ENCODE measurements at regions not wholly inside any gene's neighbourhood (a gene's known extent, or its start where the extent isn't known, plus 50 kb on each side); places are given as distances from the start of the nearest gene placed in this dataset.

GRCh38 chr2:180159921-180160320 is 152.8 kb upstream of the CWC22 start:
- Histone ChIP-seq H3K4me1 (no peaks in the 10 kb centered on the region), H3K4me3 (no peak overlapping the region), H3K36me3 (no peaks in the 10 kb centered on the region), H3K27me3 (no peaks in the 10 kb centered on the region), H3K27ac (no peak overlapping the region), H3K9me3 (no peaks in the 10 kb centered on the region)
- intact Hi-C loops (cut with DNase I) = no loop called here
- TF ChIP-seq POLR2A (IDR thresholded peaks at IDR 0.05) = no peak
- TF ChIP-seq, protein P1, sequence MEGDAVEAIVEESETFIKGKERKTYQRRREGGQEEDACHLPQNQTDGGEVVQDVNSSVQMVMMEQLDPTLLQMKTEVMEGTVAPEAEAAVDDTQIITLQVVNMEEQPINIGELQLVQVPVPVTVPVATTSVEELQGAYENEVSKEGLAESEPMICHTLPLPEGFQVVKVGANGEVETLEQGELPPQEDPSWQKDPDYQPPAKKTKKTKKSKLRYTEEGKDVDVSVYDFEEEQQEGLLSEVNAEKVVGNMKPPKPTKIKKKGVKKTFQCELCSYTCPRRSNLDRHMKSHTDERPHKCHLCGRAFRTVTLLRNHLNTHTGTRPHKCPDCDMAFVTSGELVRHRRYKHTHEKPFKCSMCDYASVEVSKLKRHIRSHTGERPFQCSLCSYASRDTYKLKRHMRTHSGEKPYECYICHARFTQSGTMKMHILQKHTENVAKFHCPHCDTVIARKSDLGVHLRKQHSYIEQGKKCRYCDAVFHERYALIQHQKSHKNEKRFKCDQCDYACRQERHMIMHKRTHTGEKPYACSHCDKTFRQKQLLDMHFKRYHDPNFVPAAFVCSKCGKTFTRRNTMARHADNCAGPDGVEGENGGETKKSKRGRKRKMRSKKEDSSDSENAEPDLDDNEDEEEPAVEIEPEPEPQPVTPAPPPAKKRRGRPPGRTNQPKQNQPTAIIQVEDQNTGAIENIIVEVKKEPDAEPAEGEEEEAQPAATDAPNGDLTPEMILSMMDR (IDR thresholded peaks at IDR 0.05) = no peak
- DNase-seq = no peak
- WGBS, 2 donors = 74 to 76% methylated on average over 2 of the region's 2 CpGs

DNA sequence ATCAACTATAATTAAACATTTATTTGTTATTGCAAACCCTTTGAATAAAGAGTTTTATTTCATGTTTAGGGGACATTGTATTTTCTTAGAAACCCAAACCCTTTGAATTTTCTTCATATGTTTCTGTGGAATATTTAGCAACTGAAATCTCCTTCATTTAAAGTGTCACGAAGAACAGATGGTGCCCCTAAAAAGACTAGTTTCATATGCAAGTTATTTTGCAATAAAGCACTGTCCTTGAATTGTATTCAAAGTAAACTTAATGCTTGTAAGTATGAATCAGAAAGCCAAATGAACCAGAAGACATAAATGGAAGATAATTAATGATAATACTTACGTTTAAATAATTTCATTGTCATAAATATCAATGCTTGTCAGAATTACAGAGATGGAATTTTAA is 151.9 kb upstream of the CWC22 start:
- WGBS, 2 donors = 63 to 77% methylated on average over 2 of the region's 2 CpGs
- Histone ChIP-seq H3K4me3 (no peak overlapping the region), H3K4me1 (no peaks in the 10 kb centered on the region), H3K27me3 (no peaks in the 10 kb centered on the region), H3K9me3 (no peaks in the 10 kb centered on the region), H3K27ac (no peak overlapping the region), H3K36me3 (no peaks in the 10 kb centered on the region)
- TF ChIP-seq, protein P1 (IDR thresholded peaks at IDR 0.05) = no peak
- TF ChIP-seq POLR2A (IDR thresholded peaks at IDR 0.05) = no peak
- DNase-seq = no peak
- intact Hi-C loops (cut with DNase I) = no loop called here

- TF ChIP-seq, protein P1 (IDR thresholded peaks at IDR 0.05) = no peak
Measured at GRCh38 chr2:180156651-180157050, 149.6 kb upstream of the CWC22 start.

GRCh38 chr2:180150606-180151005 is 143.5 kb upstream of the CWC22 start:
- Histone ChIP-seq H3K27ac (no peak overlapping the region), H3K4me1 (no peaks in the 10 kb centered on the region), H3K4me3 (no peak overlapping the region), H3K36me3 (no peaks in the 10 kb centered on the region), H3K27me3 (no peaks in the 10 kb centered on the region), H3K9me3 (no peaks in the 10 kb centered on the region)
- WGBS, 2 donors = 83 to 95% methylated on average over 1 of the region's 1 CpG
- no peak for TF ChIP-seq POLR2A (IDR thresholded peaks at IDR 0.05)
- intact Hi-C loops (cut with DNase I) = no loop called here
- DNase-seq = no peak

More at GRCh38 chr2:180156651-180157050, 149.6 kb upstream of the CWC22 start:
- Histone ChIP-seq H3K4me3 (no peak overlapping the region), H3K27ac (no peak overlapping the region), H3K9me3 (no peaks in the 10 kb centered on the region), H3K36me3 (no peaks in the 10 kb centered on the region), H3K4me1 (no peaks in the 10 kb centered on the region), H3K27me3 (no peaks in the 10 kb centered on the region)
- intact Hi-C loops (cut with DNase I) = no loop called here
- no peak for DNase-seq

GRCh38 chr2:180146541-180146940 is 139.4 kb upstream of the CWC22 start:
- intact Hi-C loops (cut with DNase I) = no loop called here
- H3K4me3 ChIP-seq = no peak overlapping the region
- TF ChIP-seq, protein P1 (IDR thresholded peaks at IDR 0.05) = no peak
- TF ChIP-seq POLR2A (IDR thresholded peaks at IDR 0.05) = no peak

DNA sequence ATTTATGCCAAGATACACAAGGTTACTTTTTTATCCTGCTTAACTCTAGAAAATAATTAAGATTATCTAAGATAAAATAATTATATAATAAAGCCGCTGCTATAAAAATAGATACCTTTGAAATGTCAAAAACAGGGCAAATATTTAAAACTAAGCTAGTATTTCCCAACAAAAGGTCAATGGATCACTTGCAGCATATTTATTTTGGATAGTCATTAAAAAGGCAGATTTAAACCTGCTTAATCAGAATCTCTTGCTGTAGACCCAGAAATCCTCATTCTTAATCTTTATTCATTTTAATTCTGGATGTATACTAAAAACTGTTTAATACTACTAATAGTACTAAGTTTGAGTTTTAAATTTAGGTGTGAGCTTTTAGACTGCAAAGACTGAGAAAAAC is 139.0 kb upstream of the CWC22 start:
- intact Hi-C loops (cut with DNase I) = no loop called here

More at GRCh38 chr2:180146541-180146940, 139.4 kb upstream of the CWC22 start:
- no peaks in the 10 kb centered on the region for H3K27me3 ChIP-seq
- no peaks in the 10 kb centered on the region for H3K36me3 ChIP-seq
- no peaks in the 10 kb centered on the region for H3K9me3 ChIP-seq
- H3K27ac ChIP-seq = no peak overlapping the region
- no peaks in the 10 kb centered on the region for H3K4me1 ChIP-seq
- WGBS, 2 donors = 45 to 51% methylated on average over 2 of the region's 2 CpGs
- no peak for DNase-seq

More for the DNA sequence above, 139.0 kb upstream of the CWC22 start:
- no peak overlapping the region for H3K4me3 ChIP-seq
- no peaks in the 10 kb centered on the region for H3K27me3 ChIP-seq
- H3K9me3 ChIP-seq = no peaks in the 10 kb centered on the region
- no peaks in the 10 kb centered on the region for H3K4me1 ChIP-seq
- no peaks in the 10 kb centered on the region for H3K36me3 ChIP-seq
- no peak overlapping the region for H3K27ac ChIP-seq
- DNase-seq = no peak
- TF ChIP-seq, protein P1 (IDR thresholded peaks at IDR 0.05) = no peak
- TF ChIP-seq POLR2A (IDR thresholded peaks at IDR 0.05) = no peak
- WGBS, 2 donors = 69 to 79% methylated on average over 1 of the region's 1 CpG
